Muscle of leg (tissue), 3 donors: ENCODE measurements at regions not wholly inside any gene's neighbourhood (a gene's known extent, or its start where the extent isn't known, plus 50 kb on each side); places are given as distances from the start of the nearest gene placed in this dataset.
"Not testable (repeated sequence)": the region's sequence is repeated elsewhere in the genome, so short reads cannot be mapped to it uniquely, and the experiment has no call there.

Experiments
- DNase-seq: peaks from one replicate; pipeline ENCODE4 v3.0.0; 2013
- H3K27ac ChIP-seq: one replicate; pipeline ENCODE4 v1.5.1; 2013; ENCODE audit warnings: mild to moderate bottlenecking, low read length, control low read depth
- H3K27me3 ChIP-seq: one replicate; pipeline ENCODE4 v1.6.1; 2013; ENCODE audit warnings: low read length; ENCODE audit not compliant: control insufficient read depth, insufficient read depth
- H3K36me3 ChIP-seq: one replicate; pipeline ENCODE4 v1.6.1; 2013; ENCODE audit warnings: low read length; ENCODE audit not compliant: control insufficient read depth, insufficient read depth
- H3K4me1 ChIP-seq: one replicate; pipeline ENCODE4 v1.6.1; 2013; ENCODE audit warnings: low read length; ENCODE audit not compliant: control insufficient read depth, insufficient read depth
- H3K4me3 ChIP-seq: one replicate; pipeline ENCODE4 v1.5.1; 2013; ENCODE audit warnings: low read length, control low read depth
- H3K9me3 ChIP-seq: replicated peaks from 2 replicates; pipeline ENCODE4 v1.6.1; 2013; ENCODE audit warnings: low read depth, low read length; ENCODE audit not compliant: control insufficient read depth
- WGBS: methylation state at CpG from one replicate; pipeline ENCODE4 v1.1.5; 2013; ENCODE audit warnings: missing lambda C conversion rate; ENCODE audit not compliant: insufficient coverage; 5-methylcytosine and 5-hydroxymethylcytosine counted together

DNA sequence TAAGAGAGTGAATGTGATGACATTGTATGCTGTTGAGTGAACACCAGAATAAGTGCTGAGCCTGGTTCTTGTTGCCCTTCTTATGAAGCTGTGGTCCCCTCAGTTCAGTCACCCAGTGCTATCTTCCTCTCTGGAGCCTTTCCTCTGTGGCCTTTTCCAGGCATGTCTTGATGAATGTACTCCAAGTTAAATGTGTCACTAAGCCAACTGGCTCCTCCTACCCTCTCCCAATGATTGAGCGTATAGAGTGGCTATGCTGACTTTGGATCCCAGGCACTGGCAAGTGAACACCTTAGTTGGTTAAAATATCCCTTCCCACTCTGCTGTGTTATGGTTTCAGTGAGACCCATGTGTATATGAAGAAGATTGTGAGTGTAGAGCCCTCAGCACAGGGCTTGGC is 134.1 kb upstream of the MAMLD1 start:
- no peaks in the 10 kb centered on the region for H3K36me3 ChIP-seq
- peaks cover 7% of the 10 kb centered on the region for H3K4me1 ChIP-seq
- no peak overlapping the region for H3K27ac ChIP-seq
- no peaks in the 10 kb centered on the region for H3K9me3 ChIP-seq
- no peak for DNase-seq
- H3K27me3 ChIP-seq = peaks cover 9% of the 10 kb centered on the region
- H3K4me3 ChIP-seq = no peak overlapping the region
- 60% methylated on average over 1 of the region's 1 CpG for WGBS

DNA sequence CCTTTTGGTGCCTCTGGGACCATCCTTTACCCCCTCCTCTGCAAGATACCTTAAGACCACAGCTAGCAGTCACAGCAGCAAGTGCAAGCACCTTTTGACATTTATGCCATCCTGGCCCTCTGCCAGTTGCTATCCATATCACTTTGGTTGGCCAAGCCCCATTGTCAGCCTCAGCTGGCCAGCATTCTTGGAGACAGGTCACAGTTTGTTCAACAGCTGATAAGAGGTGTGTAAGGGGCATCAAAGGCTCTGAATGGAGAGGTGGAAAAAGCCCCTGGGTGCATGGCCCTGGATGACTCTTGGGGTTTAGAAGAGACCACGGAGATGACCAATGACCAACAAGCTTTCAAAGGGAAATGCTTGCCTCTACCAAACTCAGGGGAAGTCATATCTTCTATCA is 133.6 kb upstream of the MAMLD1 start:
- no peaks in the 10 kb centered on the region for H3K9me3 ChIP-seq
- peaks cover 7% of the 10 kb centered on the region for H3K4me1 ChIP-seq
- peaks cover 11% of the 10 kb centered on the region for H3K27me3 ChIP-seq
- DNase-seq = no peak
- no peak overlapping the region for H3K27ac ChIP-seq
- WGBS = no CpG with 5 or more reads among the region's 1 CpG
- H3K36me3 ChIP-seq = no peaks in the 10 kb centered on the region
- H3K4me3 ChIP-seq = no peak overlapping the region

DNA sequence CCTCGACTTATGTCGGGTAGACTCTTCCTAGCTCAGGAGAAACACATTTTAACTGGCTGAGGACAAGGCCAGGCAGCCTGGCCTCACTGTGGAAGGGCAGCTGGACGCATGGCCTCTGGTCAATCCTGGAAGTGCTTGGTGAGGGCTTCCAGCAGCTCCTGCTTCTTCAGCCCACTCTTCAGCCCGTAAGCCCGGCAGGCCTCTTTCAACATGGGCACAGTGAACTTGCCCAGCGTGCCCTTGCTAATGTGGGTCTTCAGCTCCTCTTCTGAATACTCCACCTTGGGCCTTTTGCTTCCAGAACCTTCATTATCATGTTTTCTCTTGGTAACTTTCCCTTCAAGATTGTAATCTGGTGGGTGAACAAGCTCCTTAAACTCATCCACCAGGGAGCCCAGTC is 132.2 kb upstream of the MAMLD1 start:
- not testable (repeated sequence) for H3K9me3 ChIP-seq, H3K4me1 ChIP-seq, H3K36me3 ChIP-seq, H3K27ac ChIP-seq, DNase-seq, H3K4me3 ChIP-seq
- 83% methylated on average over 1 of the region's 6 CpGs for WGBS
- peaks cover 11% of the 10 kb centered on the region for H3K27me3 ChIP-seq

DNA sequence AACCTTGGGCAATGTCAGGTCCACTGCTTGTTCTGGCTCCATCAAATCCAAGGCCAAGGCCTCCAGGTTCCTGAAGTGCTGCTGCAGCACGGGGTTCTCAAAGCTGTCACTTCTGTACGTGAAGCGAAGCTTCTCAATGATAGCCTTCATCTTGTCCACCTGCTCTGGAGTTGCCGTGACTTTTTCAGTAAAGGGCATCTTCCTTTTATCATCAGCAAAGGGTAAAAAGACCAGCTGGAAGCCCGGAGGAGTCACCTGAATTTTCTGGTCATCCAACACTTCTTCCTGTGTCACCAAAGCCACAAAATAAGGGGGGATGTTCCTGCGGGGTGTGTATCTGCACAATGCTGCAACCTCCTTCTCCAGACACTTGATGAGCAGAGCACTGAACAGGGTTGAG is 131.7 kb upstream of the MAMLD1 start:
- WGBS = 84% methylated on average over 3 of the region's 6 CpGs
- peaks cover 11% of the 10 kb centered on the region for H3K27me3 ChIP-seq
- not testable (repeated sequence) for H3K9me3 ChIP-seq, H3K4me1 ChIP-seq, H3K4me3 ChIP-seq, DNase-seq, H3K27ac ChIP-seq, H3K36me3 ChIP-seq

DNA sequence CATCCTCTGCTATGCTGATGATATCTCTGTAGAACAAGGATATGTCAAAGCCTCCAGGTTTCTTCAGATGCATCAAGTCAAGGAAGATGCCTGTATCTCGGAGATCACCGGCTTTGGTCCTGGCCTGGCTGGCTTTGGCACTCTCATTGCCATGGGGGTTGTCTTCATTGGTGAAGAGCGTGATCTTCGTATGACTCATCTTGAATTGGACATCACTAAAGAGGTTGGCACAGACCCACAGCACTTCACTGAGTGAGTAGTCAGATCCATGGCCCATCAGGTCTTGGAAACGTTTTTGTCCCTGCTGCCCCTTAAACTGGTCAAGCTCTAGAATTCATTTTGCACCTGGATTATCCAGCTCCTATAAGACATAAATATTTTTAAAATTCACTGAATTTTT is 130.9 kb upstream of the MAMLD1 start:
- H3K4me3 ChIP-seq, H3K4me1 ChIP-seq, DNase-seq, H3K36me3 ChIP-seq, H3K9me3 ChIP-seq, H3K27ac ChIP-seq: not testable (repeated sequence)
- WGBS = 74% methylated on average over 5 of the region's 5 CpGs
- peaks cover 11% of the 10 kb centered on the region for H3K27me3 ChIP-seq

DNA sequence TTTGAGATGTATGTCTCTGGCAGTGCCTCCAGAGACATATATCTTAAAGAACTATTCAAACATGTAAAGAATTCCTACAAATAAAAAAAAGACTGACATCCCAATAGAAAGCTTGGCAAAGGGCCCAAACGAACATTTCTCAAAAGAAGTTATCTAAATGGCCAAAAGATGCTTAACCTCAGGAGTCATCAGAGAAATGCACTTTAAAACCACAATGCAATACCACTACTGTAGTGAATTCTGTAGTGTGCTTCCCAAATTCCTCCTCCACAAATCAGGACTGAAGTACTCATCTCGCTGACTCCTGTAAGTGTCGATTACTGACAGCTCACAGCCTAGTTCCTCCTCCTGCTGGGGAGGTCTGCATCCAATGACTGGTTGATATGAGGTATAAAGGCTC is 129.0 kb upstream of the MAMLD1 start:
- Histone ChIP-seq H3K4me3 (no peak overlapping the region), H3K4me1 (no peaks in the 10 kb centered on the region), H3K27me3 (peaks cover 5% of the 10 kb centered on the region), H3K27ac (no peak overlapping the region), H3K9me3 (no peaks in the 10 kb centered on the region), H3K36me3 (no peaks in the 10 kb centered on the region)
- WGBS = no CpG with 5 or more reads among the region's 3 CpGs
- DNase-seq = no peak

DNA sequence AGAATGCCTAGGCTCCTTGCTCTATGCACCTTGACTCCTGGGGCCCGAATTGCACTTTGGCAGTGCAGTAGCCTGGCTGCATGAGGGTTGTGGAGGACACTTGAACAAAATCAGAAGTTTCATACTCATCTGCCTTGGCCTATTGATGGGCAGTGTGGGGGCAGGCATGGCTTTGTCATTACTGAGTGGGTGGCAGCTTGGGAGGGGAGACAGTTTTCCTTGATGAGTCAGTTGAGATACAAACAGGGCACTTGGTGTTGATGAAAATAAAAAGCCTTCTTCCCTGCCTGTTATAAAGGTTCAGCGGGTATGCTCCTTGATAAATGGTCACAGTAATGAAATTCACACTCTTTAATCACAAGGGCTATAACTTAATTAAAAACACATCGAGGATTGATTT is 126.8 kb upstream of the MAMLD1 start:
- Histone ChIP-seq H3K27ac (no peak overlapping the region), H3K27me3 (peaks cover 5% of the 10 kb centered on the region), H3K9me3 (no peaks in the 10 kb centered on the region), H3K4me3 (no peak overlapping the region), H3K4me1 (no peaks in the 10 kb centered on the region), H3K36me3 (no peaks in the 10 kb centered on the region)
- WGBS = 86% methylated on average over 1 of the region's 3 CpGs
- no peak for DNase-seq

DNA sequence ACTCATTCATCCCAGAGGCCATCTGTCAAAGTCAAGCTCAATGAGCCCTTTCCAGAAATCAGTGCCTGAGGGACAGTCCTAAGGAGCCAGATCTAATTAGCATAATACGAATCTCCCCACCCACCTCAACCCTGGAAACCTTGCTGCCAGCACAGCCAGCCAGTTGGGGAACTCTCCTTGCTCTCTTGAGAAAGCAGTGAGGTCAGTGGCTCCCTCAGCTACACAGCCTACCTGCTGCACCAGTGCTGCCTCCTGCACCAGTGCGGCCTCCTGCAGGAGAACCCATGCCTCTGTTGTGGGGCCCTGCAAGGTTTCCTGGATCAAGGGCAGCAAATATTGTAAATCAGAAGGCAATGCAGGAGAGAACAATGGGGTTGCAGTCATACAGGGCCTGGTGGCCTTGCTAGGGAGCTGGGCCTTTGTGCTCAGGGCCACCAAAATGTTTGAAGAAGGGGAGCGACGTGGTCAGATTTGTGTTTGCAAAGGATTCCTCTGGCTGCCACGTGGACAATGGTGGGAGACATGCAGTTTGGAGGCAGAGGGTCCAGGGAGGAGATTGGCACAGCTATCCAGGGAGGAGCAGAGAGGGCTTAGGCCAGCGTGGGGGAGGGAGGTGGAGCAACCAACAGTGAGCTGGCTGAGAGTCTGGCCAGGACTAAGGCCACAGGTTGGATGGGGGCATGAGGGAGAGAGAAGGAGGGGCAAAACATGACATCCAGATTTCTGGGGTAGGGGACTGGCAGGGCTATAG is 124.3 kb upstream of the MAMLD1 start:
- Histone ChIP-seq H3K4me3 (no peak overlapping the region), H3K27me3 (peaks cover 7% of the 10 kb centered on the region), H3K4me1 (no peaks in the 10 kb centered on the region), H3K27ac (no peak overlapping the region), H3K9me3 (no peaks in the 10 kb centered on the region), H3K36me3 (no peaks in the 10 kb centered on the region)
- DNase-seq = no peak
- 40% methylated on average over 5 of the region's 6 CpGs for WGBS

DNA sequence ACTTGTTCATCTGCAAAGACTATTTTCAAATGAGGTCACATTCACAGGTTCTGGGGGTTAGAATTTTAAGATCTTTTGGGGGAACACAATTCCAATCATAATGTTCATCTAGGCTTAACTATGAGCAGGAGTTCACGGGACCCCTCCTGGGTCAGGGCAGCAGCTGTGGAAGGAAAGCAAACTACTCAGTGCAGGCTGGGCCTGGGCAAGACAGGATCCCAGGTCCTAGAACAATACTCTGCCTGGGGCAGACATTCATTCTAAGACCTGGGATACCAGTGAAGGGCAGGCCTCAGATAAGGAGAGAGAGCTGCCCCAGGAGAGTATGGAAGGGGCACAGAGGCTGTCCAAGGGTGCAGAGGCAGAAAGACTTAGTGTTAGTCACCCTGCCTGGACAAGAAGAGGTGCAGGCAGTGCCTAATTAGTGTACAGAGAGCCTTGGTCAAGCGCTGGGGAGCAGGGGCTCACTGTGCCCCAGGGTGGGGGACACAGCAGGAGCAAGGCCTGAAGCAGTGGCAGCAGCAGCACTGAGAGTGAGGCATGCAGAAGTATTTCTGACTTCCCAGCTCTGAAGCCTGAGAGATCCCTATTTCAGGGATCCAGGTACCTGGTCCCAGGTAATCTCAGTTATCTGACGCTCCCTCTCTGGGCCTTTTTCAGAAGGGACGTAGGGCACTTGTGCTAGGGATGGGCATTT is 123.0 kb upstream of the MAMLD1 start:
- H3K27me3 ChIP-seq = peaks cover 3% of the 10 kb centered on the region
- WGBS = 76% methylated on average over 4 of the region's 4 CpGs
- no peak overlapping the region for H3K4me3 ChIP-seq
- DNase-seq = no peak
- H3K9me3 ChIP-seq = no peaks in the 10 kb centered on the region
- no peak overlapping the region for H3K27ac ChIP-seq
- H3K4me1 ChIP-seq = no peaks in the 10 kb centered on the region
- no peaks in the 10 kb centered on the region for H3K36me3 ChIP-seq

DNA sequence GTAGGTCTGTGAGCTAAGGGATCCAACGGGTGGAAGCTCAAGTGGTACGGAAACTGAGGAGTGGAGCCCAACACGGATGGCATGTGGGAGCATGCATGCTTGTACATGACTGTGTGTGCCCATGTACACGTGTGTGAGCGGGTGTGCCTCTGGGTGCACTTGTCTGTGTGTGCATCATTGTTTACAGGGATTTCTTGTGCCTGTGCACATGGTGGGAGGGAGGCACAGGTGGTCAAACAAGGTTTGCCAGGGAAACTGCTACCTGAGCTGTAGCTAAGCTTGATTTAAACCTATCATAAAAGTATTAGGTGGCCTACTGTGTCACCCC is 122.5 kb upstream of the MAMLD1 start:
- Histone ChIP-seq H3K4me3 (no peak overlapping the region), H3K36me3 (no peaks in the 10 kb centered on the region), H3K27ac (no peak overlapping the region), H3K4me1 (no peaks in the 10 kb centered on the region), H3K27me3 (peaks cover 2% of the 10 kb centered on the region), H3K9me3 (no peaks in the 10 kb centered on the region)
- no peak for DNase-seq
- WGBS = 88% methylated on average over 5 of the region's 5 CpGs
